ENCODE measurements at regions not wholly inside any gene's neighbourhood (a gene's known extent, or its start where the extent isn't known, plus 50 kb on each side); places are given as distances from the start of the nearest gene placed in this dataset.

- H4K20me1 ChIP-seq (ENCODE audit: control insufficient read depth, insufficient read depth, low read depth, low read length), result no peaks in the 10 kb centered on the region
- H3F3A ChIP-seq (ENCODE audit: control insufficient read depth, insufficient read depth), result no peaks in the 10 kb centered on the region
- no peaks in the 10 kb centered on the region for H3K4me1 ChIP-seq (ENCODE audit: control insufficient read depth, low read length)
- no peak overlapping the region for H3K4me3 ChIP-seq (ENCODE audit: low read length)
- H3K36me3 ChIP-seq (ENCODE audit: control insufficient read depth, low read length), result no peaks in the 10 kb centered on the region
- H3K27ac ChIP-seq (ENCODE audit: low read depth, low read length), result no peak overlapping the region
- no peaks in the 10 kb centered on the region for H3K9me2 ChIP-seq (replicated peaks; ENCODE audit: control insufficient read depth, low read length)
- TF ChIP-seq EZH2phosphoT487 (IDR thresholded peaks at IDR 0.05; ENCODE audit: borderline replicate concordance, low read length), result no peak
- no peak for TF ChIP-seq CTCF (IDR thresholded peaks at IDR 0.05; ENCODE audit: low read depth, low read length, poor library complexity, severe bottlenecking)
- H3K27me3 ChIP-seq (ENCODE audit: control insufficient read depth, low read length), result no peaks in the 10 kb centered on the region
- H3K4me2 ChIP-seq (ENCODE audit: low read length), result no peak overlapping the region
- no peaks in the 10 kb centered on the region for H3K9me3 ChIP-seq (ENCODE audit: control insufficient read depth, insufficient read depth, low read length)
- H3K79me2 ChIP-seq (ENCODE audit: control insufficient read depth, low read length), result no peaks in the 10 kb centered on the region
Observed at GRCh38 chrX:123081776-123082175, 102.3 kb upstream of the GRIA3 start.

- TF ChIP-seq EZH2phosphoT487 (IDR thresholded peaks at IDR 0.05; ENCODE audit: borderline replicate concordance, low read length) (no peak), CTCF (IDR thresholded peaks at IDR 0.05; ENCODE audit: low read depth, low read length, poor library complexity, severe bottlenecking) (no peak)
- H3K4me2 ChIP-seq (ENCODE audit: low read length), result no peak overlapping the region
- no peaks in the 10 kb centered on the region for H3K36me3 ChIP-seq (ENCODE audit: control insufficient read depth, low read length)
- no peaks in the 10 kb centered on the region for H3F3A ChIP-seq (ENCODE audit: control insufficient read depth, insufficient read depth)
- H3K4me1 ChIP-seq (ENCODE audit: control insufficient read depth, low read length), result no peaks in the 10 kb centered on the region
- no peak overlapping the region for H3K4me3 ChIP-seq (ENCODE audit: low read length)
- H3K27me3 ChIP-seq (ENCODE audit: control insufficient read depth, low read length), result no peaks in the 10 kb centered on the region
- no peaks in the 10 kb centered on the region for H3K9me2 ChIP-seq (replicated peaks; ENCODE audit: control insufficient read depth, low read length)
- no peaks in the 10 kb centered on the region for H3K9me3 ChIP-seq (ENCODE audit: control insufficient read depth, insufficient read depth, low read length)
- no peak overlapping the region for H3K27ac ChIP-seq (ENCODE audit: low read depth, low read length)
- no peaks in the 10 kb centered on the region for H3K79me2 ChIP-seq (ENCODE audit: control insufficient read depth, low read length)
- H4K20me1 ChIP-seq (ENCODE audit: control insufficient read depth, insufficient read depth, low read depth, low read length), result no peaks in the 10 kb centered on the region
Observed at GRCh38 chrX:123083924-123084323, 100.2 kb upstream of the GRIA3 start.

- no peak overlapping the region for H3K4me3 ChIP-seq (ENCODE audit: low read length)
- H3K36me3 ChIP-seq (ENCODE audit: control insufficient read depth, low read length), result no peaks in the 10 kb centered on the region
- no peaks in the 10 kb centered on the region for H3K4me1 ChIP-seq (ENCODE audit: control insufficient read depth, low read length)
- TF ChIP-seq EZH2phosphoT487 (IDR thresholded peaks at IDR 0.05; ENCODE audit: borderline replicate concordance, low read length), result no peak
- no peak for TF ChIP-seq CTCF (IDR thresholded peaks at IDR 0.05; ENCODE audit: low read depth, low read length, poor library complexity, severe bottlenecking)
- H3K79me2 ChIP-seq (ENCODE audit: control insufficient read depth, low read length), result no peaks in the 10 kb centered on the region
- H3K4me2 ChIP-seq (ENCODE audit: low read length), result no peak overlapping the region
- H3K27ac ChIP-seq (ENCODE audit: low read depth, low read length), result no peak overlapping the region
- H3K27me3 ChIP-seq (ENCODE audit: control insufficient read depth, low read length), result no peaks in the 10 kb centered on the region
- no peaks in the 10 kb centered on the region for H3K9me2 ChIP-seq (replicated peaks; ENCODE audit: control insufficient read depth, low read length)
- no peaks in the 10 kb centered on the region for H3K9me3 ChIP-seq (ENCODE audit: control insufficient read depth, insufficient read depth, low read length)
- H3F3A ChIP-seq (ENCODE audit: control insufficient read depth, insufficient read depth), result no peaks in the 10 kb centered on the region
- H4K20me1 ChIP-seq (ENCODE audit: control insufficient read depth, insufficient read depth, low read depth, low read length), result no peaks in the 10 kb centered on the region
Observed at GRCh38 chrX:123084797-123085196, 99.3 kb upstream of the GRIA3 start.
